ENCODE measurements at regions not wholly inside any gene's neighbourhood (a gene's known extent, or its start where the extent isn't known, plus 50 kb on each side); places are given as distances from the start of the nearest gene placed in this dataset.

DNA sequence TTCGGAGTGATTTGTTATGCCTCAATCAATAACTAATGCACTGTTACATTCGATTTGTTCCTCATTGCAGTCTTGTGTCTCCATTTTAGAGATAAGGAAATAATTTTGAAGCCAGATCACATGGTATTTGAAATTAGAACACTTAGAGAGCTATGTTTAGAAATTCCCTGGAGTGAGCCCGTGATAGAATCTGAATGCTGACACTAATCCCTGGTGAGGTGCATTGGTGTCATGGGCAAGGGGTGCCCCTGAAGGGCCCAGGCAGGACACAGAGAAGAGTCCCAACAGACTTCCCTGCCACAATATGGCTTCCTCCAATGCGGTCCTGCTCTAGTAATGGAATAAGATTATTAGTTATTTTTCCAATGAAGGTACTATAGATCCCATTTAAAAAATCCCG, 223.0 kb downstream of the NR2F2 start:
- no peaks in the 10 kb centered on the region for H3K9me3 ChIP-seq (ENCODE audit: insufficient read depth, low read length, severe bottlenecking)
- no peak overlapping the region for H3K4me2 ChIP-seq (ENCODE audit: insufficient read depth, low read length)
- TF ChIP-seq CTCF (IDR thresholded peaks at IDR 0.05; ENCODE audit: borderline replicate concordance, extremely low read depth, low read length, poor library complexity, severe bottlenecking): no peak
- TF ChIP-seq EZH2 (IDR thresholded peaks at IDR 0.05; ENCODE audit: borderline replicate concordance, low read depth, low read length, severe bottlenecking): no peak
- DNase-seq: no peak
- H3K9ac ChIP-seq (ENCODE audit: low read depth, low read length): no peak overlapping the region
- no peak overlapping the region for H3K27ac ChIP-seq (ENCODE audit: low read length)
- H3K27me3 ChIP-seq (ENCODE audit: insufficient read depth, low read length, poor library complexity): peaks cover 3% of the 10 kb centered on the region
- ATAC-seq (ENCODE audit: insufficient read depth, low read depth): no peak
- no peak overlapping the region for H3K4me3 ChIP-seq (ENCODE audit: low read depth in 1 of 2, low read length in 2 of 2)
- H3K79me2 ChIP-seq (ENCODE audit: insufficient read depth, low read length): no peaks in the 10 kb centered on the region
- no peaks in the 10 kb centered on the region for H3K36me3 ChIP-seq (ENCODE audit: insufficient read depth, low read length)
- H2AFZ ChIP-seq (ENCODE audit: low read depth, low read length): no peak overlapping the region
- no peaks in the 10 kb centered on the region for H4K20me1 ChIP-seq (ENCODE audit: insufficient read depth, low read length)
- H3K4me1 ChIP-seq (ENCODE audit: insufficient read depth, low read length): no peaks in the 10 kb centered on the region

DNA sequence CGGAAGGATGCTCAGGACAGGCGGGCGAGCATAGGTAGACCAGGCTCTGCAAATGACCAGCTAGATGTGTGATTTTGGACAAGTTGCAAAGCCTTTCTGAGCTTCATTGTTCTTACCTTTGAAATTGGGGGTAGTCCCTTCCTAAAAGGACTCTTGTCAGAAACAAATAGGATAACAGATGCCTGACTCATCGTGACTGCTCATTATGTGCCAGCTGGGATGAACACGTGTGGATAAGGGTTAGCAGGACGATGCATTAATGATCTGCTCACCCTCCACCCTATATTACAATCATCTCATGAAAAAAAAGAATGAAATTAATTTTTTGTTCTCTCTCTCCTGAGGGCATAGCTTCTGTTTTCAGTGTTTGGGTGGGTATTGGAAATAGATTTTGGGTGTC, 223.4 kb downstream of the NR2F2 start:
- Histone ChIP-seq H4K20me1 (ENCODE audit: insufficient read depth, low read length) (no peaks in the 10 kb centered on the region), H3K4me3 (ENCODE audit: low read depth in 1 of 2, low read length in 2 of 2) (no peak overlapping the region), H3K9ac (ENCODE audit: low read depth, low read length) (no peak overlapping the region), H3K36me3 (ENCODE audit: insufficient read depth, low read length) (no peaks in the 10 kb centered on the region), H2AFZ (ENCODE audit: low read depth, low read length) (no peak overlapping the region), H3K9me3 (ENCODE audit: insufficient read depth, low read length, severe bottlenecking) (no peaks in the 10 kb centered on the region), H3K4me1 (ENCODE audit: insufficient read depth, low read length) (no peaks in the 10 kb centered on the region), H3K79me2 (ENCODE audit: insufficient read depth, low read length) (no peaks in the 10 kb centered on the region), H3K27ac (ENCODE audit: low read length) (no peak overlapping the region), H3K27me3 (ENCODE audit: insufficient read depth, low read length, poor library complexity) (no peaks in the 10 kb centered on the region), H3K4me2 (ENCODE audit: insufficient read depth, low read length) (no peak overlapping the region)
- DNase-seq (no peak), ATAC-seq (ENCODE audit: insufficient read depth, low read depth) (no peak)
- TF ChIP-seq EZH2 (IDR thresholded peaks at IDR 0.05; ENCODE audit: borderline replicate concordance, low read depth, low read length, severe bottlenecking): no peak
- TF ChIP-seq CTCF (IDR thresholded peaks at IDR 0.05; ENCODE audit: borderline replicate concordance, extremely low read depth, low read length, poor library complexity, severe bottlenecking): no peak

DNA sequence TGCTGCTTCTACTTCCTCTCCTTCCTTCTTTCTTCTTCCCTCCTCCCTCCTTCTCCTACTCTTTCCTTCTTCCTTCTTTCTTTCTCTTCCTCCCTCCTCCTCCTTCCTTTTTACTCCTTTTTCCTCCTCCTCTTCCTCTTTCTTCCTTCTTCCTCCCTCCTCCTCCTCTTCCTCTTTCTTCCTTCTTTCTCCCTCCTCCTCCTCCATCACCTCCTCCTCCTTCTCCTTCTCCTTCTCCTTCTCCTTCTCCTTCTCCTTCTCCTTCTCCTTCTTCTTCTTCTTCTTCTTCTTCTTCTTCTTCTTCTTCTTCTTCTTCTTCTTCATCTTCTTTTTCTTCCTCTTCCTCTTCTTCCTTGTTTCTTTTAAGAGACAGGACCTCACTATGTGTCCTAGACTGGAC, 224.0 kb downstream of the NR2F2 start:
- Histone ChIP-seq H4K20me1 (ENCODE audit: insufficient read depth, low read length) (no peaks in the 10 kb centered on the region), H3K4me1 (ENCODE audit: insufficient read depth, low read length) (no peaks in the 10 kb centered on the region), H3K79me2 (ENCODE audit: insufficient read depth, low read length) (no peaks in the 10 kb centered on the region), H3K27ac (ENCODE audit: low read length) (no peak overlapping the region), H3K9ac (ENCODE audit: low read depth, low read length) (no peak overlapping the region), H3K27me3 (ENCODE audit: insufficient read depth, low read length, poor library complexity) (no peaks in the 10 kb centered on the region), H3K9me3 (ENCODE audit: insufficient read depth, low read length, severe bottlenecking) (no peaks in the 10 kb centered on the region), H2AFZ (ENCODE audit: low read depth, low read length) (no peak overlapping the region), H3K4me2 (ENCODE audit: insufficient read depth, low read length) (no peak overlapping the region), H3K4me3 (ENCODE audit: low read depth in 1 of 2, low read length in 2 of 2) (no peak overlapping the region), H3K36me3 (ENCODE audit: insufficient read depth, low read length) (no peaks in the 10 kb centered on the region)
- DNase-seq (no peak), ATAC-seq (ENCODE audit: insufficient read depth, low read depth) (no peak)
- TF ChIP-seq EZH2 (IDR thresholded peaks at IDR 0.05; ENCODE audit: borderline replicate concordance, low read depth, low read length, severe bottlenecking) (no peak), CTCF (IDR thresholded peaks at IDR 0.05; ENCODE audit: borderline replicate concordance, extremely low read depth, low read length, poor library complexity, severe bottlenecking) (no peak)

DNA sequence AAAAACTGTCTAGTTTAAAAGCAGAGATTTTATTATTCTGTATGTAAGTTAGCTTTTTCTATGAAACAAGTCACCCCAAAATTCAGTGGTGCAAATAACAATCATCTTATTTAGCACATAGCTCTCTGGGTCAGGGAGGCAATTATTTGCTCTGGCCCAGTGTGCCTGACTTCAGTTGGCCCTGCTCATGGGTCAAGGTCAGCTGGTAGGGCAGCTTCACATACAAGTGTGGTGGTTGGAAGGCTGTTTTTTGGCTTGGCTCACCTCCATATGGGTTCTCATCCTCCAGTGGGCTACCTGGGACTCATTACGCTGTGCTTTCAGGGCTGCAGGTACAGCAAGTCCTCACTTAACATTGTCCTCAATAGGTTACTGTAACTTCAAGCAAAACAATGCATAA, 228.6 kb downstream of the NR2F2 start:
- Histone ChIP-seq H3K9me3 (ENCODE audit: insufficient read depth, low read length, severe bottlenecking) (no peaks in the 10 kb centered on the region), H4K20me1 (ENCODE audit: insufficient read depth, low read length) (no peaks in the 10 kb centered on the region), H3K4me1 (ENCODE audit: insufficient read depth, low read length) (no peaks in the 10 kb centered on the region), H3K79me2 (ENCODE audit: insufficient read depth, low read length) (no peaks in the 10 kb centered on the region), H3K4me3 (ENCODE audit: low read depth in 1 of 2, low read length in 2 of 2) (no peak overlapping the region), H3K27ac (ENCODE audit: low read length) (no peak overlapping the region), H2AFZ (ENCODE audit: low read depth, low read length) (no peak overlapping the region), H3K27me3 (ENCODE audit: insufficient read depth, low read length, poor library complexity) (no peaks in the 10 kb centered on the region), H3K36me3 (ENCODE audit: insufficient read depth, low read length) (no peaks in the 10 kb centered on the region), H3K4me2 (ENCODE audit: insufficient read depth, low read length) (no peak overlapping the region), H3K9ac (ENCODE audit: low read depth, low read length) (no peak overlapping the region)
- DNase-seq: no peak
- ATAC-seq (ENCODE audit: insufficient read depth, low read depth): no peak
- no peak for TF ChIP-seq EZH2 (IDR thresholded peaks at IDR 0.05; ENCODE audit: borderline replicate concordance, low read depth, low read length, severe bottlenecking)
- TF ChIP-seq CTCF (IDR thresholded peaks at IDR 0.05; ENCODE audit: borderline replicate concordance, extremely low read depth, low read length, poor library complexity, severe bottlenecking): no peak
